CD4-positive, alpha-beta T cell treated with Interleukin-4 for 4 hours (primary cell): ENCODE measurements at regions not wholly inside any gene's neighbourhood (a gene's known extent, or its start where the extent isn't known, plus 50 kb on each side); places are given as distances from the start of the nearest gene placed in this dataset.
"Not testable (repeated sequence)": the region's sequence is repeated elsewhere in the genome, so short reads cannot be mapped to it uniquely, and the experiment has no call there.

ENCODE experiments used
- DNase-seq: peaks from one replicate; pipeline ENCODE4 v3.0.0-alpha.2; 2020

DNA sequence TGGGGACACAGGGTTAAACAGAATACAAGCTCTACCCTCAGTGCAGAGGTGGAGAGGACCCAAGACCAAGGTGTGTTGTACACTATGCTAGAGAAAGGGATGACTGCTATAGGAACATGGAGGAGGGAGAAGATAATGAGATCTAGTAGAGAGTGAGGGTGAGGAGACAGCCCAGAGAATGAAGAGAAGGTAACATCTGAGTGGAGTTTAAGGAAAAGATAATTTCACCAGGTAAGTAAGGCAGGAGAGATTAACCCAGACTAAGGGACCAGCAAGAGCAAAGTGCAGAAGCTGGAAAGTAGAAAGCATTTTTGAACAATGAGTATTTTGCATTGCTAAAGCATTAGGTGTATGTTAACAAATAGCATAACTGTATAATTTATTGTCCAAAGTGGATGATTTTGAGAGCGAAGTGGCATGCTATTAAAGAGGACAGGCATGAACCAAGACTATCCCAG, 128.8 kb downstream of the RASSF10 start:
- DNase-seq: no peak

DNA sequence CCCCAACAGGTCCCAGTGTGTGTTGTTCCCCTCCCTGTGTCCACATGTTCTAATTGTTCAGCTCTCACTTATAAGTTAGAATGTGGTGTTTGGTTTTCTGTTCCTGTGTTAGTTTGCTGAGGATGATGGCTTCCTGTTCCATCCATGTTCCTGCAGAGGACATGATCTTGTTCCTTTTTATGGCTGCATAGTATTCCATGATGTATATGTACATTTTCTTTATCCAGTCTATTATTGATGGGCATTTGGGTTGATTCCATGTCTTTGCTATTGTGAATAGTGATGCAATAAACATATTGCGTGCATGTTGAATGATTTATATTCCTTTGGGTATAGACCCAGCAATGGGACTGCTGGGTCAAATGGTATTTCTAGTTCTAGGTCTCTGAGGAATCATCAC, 130.0 kb downstream of the RASSF10 start:
- not testable (repeated sequence) for DNase-seq

DNA sequence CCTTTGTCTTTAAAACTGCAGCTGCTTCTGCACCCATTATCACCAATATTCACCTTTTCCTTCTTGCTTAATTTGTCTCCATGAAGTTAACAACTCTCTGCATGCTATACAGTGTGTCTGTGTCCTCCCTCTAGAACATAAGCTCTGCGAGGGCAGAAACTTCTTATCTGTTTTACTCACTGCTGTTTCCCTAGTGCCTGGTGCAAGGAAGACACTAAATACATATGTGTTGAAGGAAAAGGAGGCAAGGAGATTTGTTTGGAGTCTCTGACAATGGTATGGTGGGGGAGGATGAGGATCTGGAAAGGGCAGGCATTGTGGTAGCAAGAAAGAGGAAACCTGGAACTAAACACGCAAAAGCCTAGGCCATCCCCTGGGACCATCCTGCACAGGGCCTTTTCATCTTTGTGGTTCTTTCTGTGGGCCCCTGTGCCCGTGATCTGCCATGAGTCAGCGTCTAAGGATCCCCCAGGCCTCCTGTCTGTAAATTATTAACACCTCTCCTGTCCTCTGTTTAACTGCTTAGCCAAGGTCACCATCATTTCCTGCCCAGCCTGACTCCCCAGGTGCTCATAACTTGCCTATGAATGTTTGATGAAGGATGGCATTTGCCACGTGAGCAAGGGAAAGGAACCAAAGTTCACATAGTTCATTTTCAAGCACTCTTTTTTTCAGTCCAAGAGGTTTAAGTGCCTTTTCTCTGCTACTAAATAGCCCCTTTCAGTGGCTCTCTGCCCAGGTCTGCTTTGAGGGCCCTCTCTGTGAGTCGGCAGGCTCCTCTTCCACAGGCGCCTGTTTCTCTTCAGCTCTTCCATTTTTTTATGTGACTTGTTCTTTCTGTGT, 131.1 kb downstream of the RASSF10 start:
- DNase-seq: no peak

DNA sequence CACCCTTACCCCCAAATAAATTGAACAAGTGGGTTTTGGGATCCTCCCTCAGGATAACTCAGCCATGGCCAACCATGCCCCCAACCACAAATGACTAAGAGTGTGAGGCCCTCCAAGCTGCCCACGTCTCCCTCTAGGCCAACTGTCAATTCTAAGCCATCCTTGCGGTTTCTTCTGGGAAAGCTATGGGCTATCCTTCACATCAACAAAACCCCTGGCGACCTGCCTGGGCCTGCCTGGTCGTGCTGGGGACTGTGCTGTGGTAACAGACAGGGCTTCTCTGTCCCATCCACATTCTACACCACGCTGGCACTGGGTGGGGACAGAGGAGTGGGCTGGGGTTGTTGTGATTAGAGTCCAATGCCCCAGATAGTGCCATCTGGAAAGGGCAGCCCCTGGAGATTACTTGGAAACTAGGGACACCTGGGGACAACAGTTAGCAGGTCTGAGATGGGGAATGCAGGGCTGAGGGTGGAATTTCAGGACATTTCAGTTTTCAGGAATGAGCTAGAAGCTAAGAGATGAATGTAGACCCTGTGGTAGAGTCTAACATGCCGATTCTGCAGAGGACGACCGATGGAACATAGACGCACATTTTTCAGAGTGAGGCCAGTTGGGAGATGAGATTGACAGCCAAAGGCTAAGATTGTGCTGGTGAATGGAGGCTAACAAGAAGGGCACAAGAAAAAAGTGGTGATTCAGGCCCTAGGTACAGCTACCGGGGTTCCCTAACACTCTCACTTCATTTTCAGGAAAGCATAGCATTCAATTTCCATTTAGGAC, 131.9 kb downstream of the RASSF10 start:
- DNase-seq: no peak

DNA sequence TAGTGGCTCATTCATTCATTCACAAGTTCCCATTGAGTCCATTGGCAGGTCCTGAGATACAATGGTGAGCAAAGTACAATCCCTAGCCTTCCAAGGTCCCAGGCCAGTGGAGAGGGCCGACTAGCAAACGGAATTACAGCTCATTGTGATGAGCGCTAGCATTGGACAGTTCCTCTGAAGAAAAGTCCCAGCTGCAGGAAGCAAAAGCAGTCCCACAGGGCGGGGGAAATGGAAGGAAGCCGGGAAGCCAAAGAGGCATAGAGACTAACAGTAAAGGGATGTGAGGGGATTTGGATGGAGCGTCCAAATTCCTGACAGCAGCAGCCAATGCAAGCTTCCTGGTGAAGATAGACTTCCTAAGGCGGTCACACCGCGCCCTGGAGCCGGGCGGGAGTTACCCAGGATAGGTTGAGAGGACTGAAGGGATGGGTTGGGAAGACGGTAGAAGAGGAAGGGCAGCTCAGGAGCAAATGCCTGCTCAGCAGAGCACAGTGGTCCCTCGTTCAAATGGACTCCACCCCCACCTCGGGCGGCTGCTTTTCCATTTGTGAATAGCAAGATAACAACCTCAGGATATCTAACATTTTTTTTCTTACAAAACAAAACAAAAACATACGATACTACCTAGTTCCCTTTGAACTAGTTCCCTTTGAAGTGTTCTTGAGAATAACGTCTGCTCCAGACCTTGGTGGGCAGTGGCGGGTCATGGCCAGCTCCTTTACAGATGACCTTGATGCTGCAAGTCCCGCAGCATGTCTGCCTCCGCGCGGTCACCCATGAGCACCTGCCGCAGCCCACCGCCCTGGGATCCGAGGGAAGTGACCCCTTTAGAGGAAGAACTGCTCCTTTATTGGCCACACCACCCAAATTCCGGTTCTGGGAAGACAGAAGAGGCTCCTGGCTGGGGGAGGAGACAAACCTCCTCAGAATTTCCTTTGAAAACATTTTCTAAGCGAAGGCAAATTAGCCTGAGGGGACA, 132.9 kb downstream of the RASSF10 start:
- no peak for DNase-seq

DNA sequence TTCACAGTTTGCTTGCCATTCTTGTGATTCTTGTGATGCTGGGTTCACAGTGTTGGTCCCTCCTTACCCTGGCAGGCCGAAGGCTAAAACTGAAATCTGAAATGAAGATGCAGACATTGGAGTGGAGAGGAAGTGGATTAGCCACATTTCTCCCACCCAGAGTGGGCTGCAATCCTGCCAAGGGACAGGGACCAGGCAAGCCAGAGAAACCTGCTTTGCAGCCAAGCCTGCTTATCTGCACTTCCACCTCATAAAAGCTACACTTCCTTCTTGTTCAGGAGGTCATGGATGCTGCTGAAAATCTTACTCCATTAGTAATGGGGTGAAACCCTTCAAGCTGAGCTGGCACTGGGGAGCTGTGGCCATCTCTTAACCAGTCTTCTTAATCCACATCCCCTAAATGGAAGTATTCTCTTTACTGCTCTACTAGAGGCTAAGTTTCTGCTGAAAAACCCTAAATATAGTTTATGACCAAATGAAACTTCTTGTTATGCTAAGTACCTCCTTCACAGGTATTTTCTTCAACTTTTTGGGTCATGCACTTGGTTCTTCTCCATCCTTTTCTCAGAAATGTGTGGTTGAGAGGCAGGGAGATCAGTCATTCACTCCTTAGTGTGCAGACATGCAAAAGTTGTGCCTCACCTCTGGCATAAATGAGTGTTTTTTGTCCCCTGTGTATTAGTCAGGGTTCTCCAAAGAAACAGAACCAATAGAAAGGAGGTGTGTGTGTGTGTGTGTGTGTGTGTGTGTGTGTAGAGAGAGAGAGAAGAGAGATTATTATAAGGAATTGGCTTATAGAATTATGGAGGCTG, 133.9 kb upstream of the BMAL1 start:
- no peak for DNase-seq

DNA sequence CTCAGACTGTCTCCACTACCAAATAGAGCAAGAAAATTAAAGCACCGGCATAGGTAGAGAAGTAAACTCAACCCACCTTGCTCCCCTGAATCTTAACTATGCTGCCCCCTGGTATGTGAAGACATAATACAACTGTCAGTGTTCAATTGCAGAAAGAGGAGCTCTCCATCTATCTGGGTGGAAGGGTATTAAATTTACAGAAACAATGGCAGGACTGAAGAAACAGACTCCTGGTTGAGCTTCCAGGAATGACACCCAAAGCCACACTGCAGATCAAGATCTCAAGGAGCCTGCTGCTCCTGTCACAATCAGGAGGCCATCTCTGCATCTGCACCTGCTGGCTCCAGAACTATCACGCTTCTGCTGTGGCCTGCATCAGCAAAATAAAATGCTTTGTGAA, 132.1 kb upstream of the BMAL1 start:
- DNase-seq: no peak

DNA sequence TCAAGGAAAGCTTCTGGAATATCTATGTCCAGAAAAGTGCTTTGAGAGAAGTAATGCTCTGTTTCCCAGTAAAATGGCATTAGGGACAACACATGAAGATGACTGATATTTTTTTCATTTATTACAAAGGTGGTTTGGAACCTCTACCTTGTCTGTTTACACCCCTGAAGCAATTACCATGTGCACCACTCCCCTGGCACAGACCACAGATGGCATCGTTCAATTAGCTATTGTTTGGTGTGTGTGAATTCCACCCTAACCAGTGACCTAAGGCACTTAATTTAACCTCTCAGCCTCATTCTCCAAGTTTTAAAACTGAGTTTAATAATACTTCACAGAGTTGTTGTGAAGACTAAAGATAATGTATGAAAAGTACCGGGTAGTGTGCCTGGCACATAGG, 127.6 kb upstream of the BMAL1 start:
- no peak for DNase-seq

DNA sequence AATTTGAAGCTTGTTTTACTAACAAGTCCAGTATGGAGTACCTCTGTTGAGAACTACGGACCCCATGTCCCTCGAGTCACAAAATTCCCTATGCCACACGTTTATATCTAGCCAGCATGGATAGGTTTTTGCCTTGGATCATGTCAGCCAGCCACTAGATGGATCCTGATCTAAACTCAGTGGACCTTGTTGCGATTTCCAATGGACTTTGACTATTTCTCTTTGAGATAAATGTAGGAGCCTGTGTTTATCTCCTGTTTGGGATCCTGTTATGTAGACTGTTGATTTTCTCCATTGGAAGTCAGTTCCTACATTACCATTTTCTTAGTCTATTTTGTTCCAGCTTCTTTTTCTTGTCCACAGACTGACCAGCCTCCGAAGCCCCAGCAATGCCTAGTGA, 127.1 kb upstream of the BMAL1 start:
- no peak for DNase-seq

DNA sequence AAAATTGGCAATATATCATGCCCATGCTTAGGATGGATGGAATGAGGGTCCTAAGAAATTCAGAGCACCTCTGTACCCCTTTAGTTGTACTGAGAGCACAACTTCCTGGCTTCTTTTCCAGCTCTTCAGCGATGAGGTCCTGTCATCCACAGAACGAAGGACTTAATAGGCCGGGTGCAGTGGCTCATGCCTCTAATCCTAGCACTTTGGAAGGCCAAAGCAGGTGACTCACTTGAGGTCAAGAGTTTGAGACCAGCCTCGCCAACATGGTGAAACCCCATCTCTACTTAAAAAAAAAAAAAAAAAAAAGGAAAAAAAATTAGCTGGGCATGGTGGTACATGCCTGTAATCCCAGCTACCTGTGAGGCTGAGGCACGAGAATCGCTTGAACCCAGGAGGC, 125.3 kb upstream of the BMAL1 start:
- DNase-seq: no peak

DNA sequence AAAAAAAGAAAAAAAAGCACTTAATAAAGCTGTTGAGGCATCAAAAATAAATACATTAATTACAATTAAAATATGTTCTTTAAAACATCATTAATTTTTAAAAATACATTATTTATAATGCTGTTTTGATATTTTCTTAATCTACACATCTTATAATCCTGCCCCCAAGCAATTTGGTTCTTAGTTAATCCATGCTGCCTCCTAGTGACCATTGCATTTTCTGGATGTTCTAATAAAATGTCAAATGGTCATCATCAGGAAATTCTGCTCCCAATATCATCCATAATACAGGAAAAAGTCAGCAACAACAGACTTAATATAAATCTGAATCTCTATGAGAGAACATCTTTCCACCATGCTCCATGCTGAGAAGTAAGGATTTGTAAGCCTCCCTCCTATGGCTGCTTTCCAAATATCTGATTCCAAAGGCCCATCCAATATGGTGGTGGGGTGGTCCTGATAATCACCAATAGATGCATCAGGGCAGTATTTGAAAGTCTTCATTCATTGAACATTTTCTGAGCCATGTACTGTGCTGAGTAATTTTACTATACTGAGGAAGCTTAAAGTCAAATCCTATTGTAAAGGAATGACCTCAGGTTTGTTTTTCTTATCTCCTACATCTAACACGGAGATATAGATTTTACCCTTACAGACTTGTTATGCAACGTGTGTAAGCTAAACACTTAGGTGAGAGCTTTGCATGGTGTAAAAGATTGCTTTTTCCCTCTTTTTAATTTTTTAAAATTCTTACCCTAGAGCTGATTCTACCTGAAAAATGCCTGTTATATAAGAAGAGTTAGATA, 124.7 kb upstream of the BMAL1 start:
- no peak for DNase-seq

DNA sequence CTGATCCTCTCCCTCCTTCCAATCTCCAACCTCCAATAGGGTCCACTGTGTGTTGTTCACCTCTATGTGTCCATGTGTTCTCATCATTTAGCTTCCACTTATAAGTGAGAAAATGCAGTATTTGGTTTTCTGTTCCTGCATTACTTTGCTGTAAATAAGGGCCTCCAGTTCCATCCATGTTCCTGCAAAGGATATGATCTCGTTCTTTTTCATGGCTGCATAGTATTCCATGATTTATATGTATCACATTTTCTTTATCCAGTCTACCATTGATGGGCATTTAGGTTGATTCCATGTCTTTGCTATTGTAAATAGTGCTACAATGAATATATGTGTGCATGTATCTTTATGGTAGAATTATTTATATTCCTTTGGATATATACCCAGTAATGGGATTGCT, 123.2 kb upstream of the BMAL1 start:
- not testable (repeated sequence) for DNase-seq

DNA sequence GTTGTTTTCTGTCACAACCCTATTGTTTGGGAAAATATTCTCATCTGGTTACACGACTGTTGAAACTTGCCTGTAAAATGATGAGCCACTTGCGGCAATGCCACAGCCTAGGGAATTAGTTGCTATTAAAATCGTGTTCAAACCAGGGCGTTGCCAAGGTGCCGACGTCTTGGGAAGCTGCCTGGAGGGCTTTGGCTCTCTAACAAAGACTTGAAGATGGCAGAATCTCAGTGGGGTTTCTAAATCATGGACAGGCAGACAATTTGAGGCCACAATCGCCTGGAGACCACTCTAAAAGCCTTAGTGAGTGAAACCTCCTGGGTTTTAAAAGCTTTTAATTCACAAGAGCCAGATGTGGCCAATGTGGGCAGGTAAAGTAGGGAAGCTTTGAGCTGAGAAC, 117.2 kb upstream of the BMAL1 start:
- no peak for DNase-seq

DNA sequence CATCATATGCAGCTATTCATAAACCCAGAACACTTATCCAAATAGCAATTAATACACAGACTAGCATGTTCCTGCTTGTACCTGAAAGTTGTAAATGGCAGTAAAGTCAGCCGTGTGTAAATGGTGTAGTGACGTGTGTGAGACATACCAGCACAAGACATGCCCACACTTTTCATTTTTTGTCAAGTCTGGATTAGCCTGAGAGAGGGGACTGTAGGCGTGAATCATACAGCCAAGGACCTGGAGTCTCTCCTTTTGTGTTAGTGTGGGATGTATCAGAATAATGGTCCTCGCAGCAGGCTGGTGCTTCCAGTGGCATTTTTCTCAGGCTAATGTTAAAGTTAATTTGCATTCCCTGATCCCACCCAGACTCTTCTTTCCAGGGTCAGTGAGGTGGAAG, 116.8 kb upstream of the BMAL1 start:
- no peak for DNase-seq

DNA sequence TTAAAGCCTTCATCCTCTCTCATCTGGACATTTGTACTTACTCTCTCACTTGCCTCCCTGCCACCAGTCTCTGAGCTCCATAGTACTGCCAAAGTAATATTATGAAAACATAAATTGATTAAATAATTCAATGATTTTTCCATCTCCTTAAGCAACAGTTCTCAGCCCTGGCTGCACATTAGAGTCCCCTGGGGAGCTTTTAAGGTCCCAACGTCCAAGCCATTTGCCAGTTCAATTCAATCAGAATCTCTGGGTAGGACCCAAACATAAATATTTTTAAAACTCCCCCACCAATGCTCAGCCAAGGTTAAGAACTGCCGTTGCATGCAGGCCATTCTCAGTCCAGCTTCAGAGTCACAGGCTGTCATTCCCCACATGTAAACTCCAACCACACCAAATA, 114.4 kb upstream of the BMAL1 start:
- no peak for DNase-seq

DNA sequence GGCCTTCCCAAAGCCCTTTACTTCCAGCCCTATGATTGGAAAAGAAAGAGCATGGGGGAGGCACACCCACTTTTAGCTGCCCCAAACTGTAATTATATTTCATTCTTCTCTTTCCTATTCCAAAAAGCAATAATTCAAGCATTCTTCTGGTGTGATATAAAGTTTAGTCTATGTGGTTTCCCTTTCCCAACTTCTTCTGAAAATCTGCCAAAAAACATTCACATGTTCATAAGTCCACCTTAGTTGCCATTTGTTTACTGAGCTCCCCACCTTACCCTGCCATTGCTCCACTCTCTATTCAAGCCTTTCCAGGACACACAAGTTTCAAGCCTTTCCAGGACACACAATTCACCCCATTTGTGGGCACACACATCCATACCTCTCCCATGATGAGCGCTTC, 111.6 kb upstream of the BMAL1 start:
- DNase-seq: no peak

DNA sequence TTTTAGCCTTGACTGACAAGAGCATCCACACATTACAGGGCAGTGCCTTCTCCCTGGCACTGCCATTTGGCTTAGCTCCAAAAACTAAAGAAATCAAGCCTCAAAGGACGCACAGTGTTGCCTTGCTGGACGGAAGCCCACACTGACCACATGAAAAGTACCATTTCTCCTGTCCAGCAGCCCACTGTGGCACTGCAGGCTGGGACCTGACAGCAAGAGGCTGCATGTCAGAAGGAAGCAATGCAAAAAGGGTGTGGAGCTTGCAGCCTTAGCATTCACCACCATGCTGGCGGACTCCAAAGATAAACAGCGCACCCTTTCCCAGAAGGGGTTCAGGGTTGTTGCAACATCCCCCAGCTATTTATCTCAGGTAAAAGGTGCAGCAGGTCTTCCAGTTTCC, 109.3 kb upstream of the BMAL1 start:
- no peak for DNase-seq

DNA sequence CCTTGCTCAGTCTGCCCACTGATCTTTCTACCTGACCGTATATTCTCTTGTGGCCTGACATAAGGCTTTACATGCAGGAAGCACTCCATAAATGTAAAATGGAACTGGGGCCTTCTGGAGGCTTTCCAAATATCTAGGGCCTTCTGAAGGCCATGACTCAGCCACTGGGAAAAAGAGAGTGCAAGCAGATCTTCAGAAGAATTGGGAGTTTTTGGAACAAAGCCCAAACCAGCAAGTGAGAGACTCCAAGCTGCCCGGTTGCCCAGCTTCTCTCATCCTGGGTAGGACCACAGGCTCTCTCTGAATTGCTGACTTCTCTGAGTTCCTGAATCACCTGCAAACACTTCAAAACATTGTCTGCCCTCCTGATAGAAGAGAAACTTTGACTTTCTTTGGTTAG, 107.9 kb upstream of the BMAL1 start:
- DNase-seq: no peak

DNA sequence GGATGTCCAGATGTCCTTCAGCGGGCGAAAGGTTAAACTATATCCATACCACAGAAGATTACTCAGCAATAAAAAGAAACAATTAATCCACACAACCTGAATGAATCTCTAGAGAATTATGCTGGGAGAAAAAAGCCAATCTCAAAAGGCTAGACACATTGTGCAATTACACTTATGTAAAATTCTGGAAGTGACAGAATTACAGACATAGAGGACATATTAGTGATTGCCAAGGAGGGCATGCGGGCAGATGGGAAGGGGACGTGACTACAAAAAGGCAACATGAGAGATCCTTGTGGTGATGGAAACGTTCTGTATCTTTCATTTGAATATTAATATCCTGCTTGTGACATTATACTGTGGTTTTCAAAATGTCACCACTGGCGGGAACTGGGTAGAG, 103.5 kb upstream of the BMAL1 start:
- DNase-seq: no peak

DNA sequence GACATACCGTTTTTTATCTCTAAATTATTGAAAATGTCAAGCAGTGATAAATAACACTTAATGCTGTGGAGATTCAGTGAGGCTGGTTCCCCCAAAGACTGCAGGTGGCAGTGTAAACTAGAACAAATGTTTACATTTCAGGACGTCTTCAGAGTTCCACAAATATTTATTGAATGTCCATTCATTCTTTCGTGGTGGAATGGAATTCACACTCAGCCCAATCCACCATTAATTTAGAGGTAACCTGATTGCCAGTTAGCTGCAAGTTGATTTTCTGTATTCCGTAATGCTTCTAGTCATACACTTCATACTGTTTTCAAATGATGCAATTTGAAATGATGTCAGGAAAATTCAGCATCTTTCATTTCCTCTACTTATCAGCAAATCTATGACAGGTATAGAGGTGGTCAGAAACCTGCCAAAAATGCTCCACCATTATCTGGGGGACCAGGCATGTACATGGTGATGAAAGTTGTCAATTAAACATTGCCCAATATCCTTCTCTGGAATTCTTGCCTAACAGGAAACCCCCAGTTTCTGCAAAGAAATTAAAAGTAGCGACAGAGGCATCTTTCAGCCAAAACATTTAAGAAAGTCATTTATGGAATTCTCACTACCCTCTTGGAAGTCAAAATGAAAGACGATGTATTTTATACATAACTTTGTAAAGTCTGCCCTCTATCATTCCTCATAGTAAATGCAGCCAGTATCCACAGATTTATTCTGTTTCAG, 94.3 kb upstream of the BMAL1 start:
- DNase-seq: peak; percentile 20

DNA sequence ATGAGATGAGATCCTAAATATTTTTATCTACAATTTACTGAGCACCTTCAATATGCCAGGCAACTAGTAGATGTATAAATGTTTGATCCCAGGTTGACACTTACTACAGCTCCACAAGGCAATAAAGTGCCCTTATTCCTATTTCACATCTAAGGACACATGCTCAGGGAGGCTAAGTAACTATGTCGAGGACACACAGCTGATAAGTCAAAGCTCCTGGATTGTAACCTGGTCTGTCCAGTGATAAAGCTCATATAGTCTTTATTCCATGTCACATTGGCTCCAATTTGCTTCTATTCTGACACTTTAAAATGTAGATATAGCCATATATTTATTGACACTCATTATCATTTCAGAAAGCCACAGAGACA, 93.8 kb upstream of the BMAL1 start:
- no peak for DNase-seq
